H1 (cell line): ENCODE measurements at regions not wholly inside any gene's neighbourhood (a gene's known extent, or its start where the extent isn't known, plus 50 kb on each side); places are given as distances from the start of the nearest gene placed in this dataset.

Experiments
- CTCF ChIA-PET: fragments of 300-600 bp; sonication (Branson Sonifier 250); formaldehyde crosslinking; loops from one replicate; lab custom pipeline; 2021; ENCODE audit not compliant: partially characterized antibody; lab: Charles Lee
- POLR2A ChIA-PET: fragments of 300-600 bp; sonication (Branson Sonifier 250); formaldehyde crosslinking; loops from one replicate; lab custom pipeline; 2021; ENCODE audit warnings: inconsistent platforms; ENCODE audit not compliant: partially characterized antibody; lab: Charles Lee
- DNase-seq, 2 experiments: peaks; one replicate each; pipeline versions ENCODE4 v3.0.0 to v3.0.0-alpha.2; 2010 to 2022; ENCODE audit warnings: low spot score in 2 of 2, low read depth in 1 of 2, mixed read lengths in 1 of 2
- FAIRE-seq: peaks from 2 replicates; lab custom pipeline; 2011; peaks lifted over from hg19 to GRCh38; lab: Jason Lieb, UNC
- H2AFZ ChIP-seq: 2 replicates; pipeline ENCODE4 v1.8.1; 2012; ENCODE audit warnings: low read length, inconsistent platforms
- H2AK5ac ChIP-seq: 2 replicates; pipeline ENCODE4 v1.6.1; 2013; ENCODE audit warnings: low read depth, low read length
- H2BK120ac ChIP-seq: replicated peaks from 2 replicates; pipeline ENCODE3; 2013; ENCODE audit warnings: low read depth, low read length, inconsistent platforms
- H2BK12ac ChIP-seq: 2 replicates; pipeline ENCODE4 v1.6.1; 2013; ENCODE audit warnings: low read depth, low read length
- H2BK15ac ChIP-seq: 2 replicates; pipeline ENCODE4 v1.6.1; 2013; ENCODE audit warnings: low read length
- H2BK20ac ChIP-seq: 2 replicates; pipeline ENCODE4 v1.6.1; 2013; ENCODE audit warnings: low read length
- H2BK5ac ChIP-seq: 2 replicates; pipeline ENCODE4 v1.6.1; 2013; ENCODE audit warnings: low read depth, low read length
- H3K14ac ChIP-seq: 2 replicates; pipeline ENCODE4 v1.6.1; 2013; ENCODE audit warnings: inconsistent platforms; ENCODE audit not compliant: insufficient read length
- H3K18ac ChIP-seq: 2 replicates; pipeline ENCODE4 v1.6.1; 2013; ENCODE audit warnings: low read length; ENCODE audit errors: extremely low read depth
- H3K23ac ChIP-seq: 2 replicates; pipeline ENCODE4 v1.6.1; 2013; ENCODE audit warnings: inconsistent platforms; ENCODE audit not compliant: insufficient read length
- H3K23me2 ChIP-seq: 2 replicates; pipeline ENCODE4 v1.6.1; 2013; ENCODE audit warnings: low read depth, low read length
- H3K27ac ChIP-seq: 2 replicates; pipeline ENCODE4 v1.6.1; 2011; ENCODE audit warnings: low read depth, low read length, inconsistent platforms
- H3K27me3 ChIP-seq, 4 experiments: replicated peaks in 1 of 4; 1 replicate in 1 of 4; 2 replicates in 3 of 4; pipeline versions ENCODE4 v1.6.1 to v1.8.1; 2011 to 2013; ENCODE audit warnings: low read length in 3 of 4, mild to moderate bottlenecking in 3 of 4, inconsistent platforms in 2 of 4, mixed read lengths in 2 of 4, moderate library complexity in 1 of 4; ENCODE audit not compliant: control insufficient read depth in 3 of 4, insufficient read depth in 3 of 4; ENCODE audit errors: extremely low read depth in 1 of 4
- H3K36me3 ChIP-seq, 4 experiments: 2 replicates each; pipeline versions ENCODE4 v1.6.1 to v1.8.1; 2011 to 2013; ENCODE audit warnings: mild to moderate bottlenecking in 4 of 4, low read length in 3 of 4, moderate library complexity in 2 of 4, control low read depth in 1 of 4, inconsistent platforms in 1 of 4; ENCODE audit not compliant: insufficient read depth in 4 of 4, control insufficient read depth in 2 of 4
- H3K4ac ChIP-seq: replicated peaks from 2 replicates; pipeline ENCODE3; 2013; ENCODE audit warnings: low read length, low read depth, mixed read lengths, inconsistent platforms; ENCODE audit not compliant: insufficient read length
- H3K4me1 ChIP-seq, 4 experiments: replicated peaks in 1 of 4; 1 replicate in 1 of 4; 2 replicates in 3 of 4; pipeline versions ENCODE4 v1.6.1 to v1.8.1; 2011 to 2013; ENCODE audit warnings: low read length in 3 of 4, inconsistent platforms in 2 of 4, mixed read lengths in 1 of 4; ENCODE audit not compliant: insufficient read depth in 4 of 4, control insufficient read depth in 3 of 4
- H3K4me2 ChIP-seq, 2 experiments: 2 replicates each; pipeline versions ENCODE4 v1.6.1 to v1.8.1; 2011 to 2013; ENCODE audit warnings: low read depth in 2 of 2, low read length in 2 of 2, control low read depth in 1 of 2, inconsistent platforms in 1 of 2, mild to moderate bottlenecking in 1 of 2; ENCODE audit not compliant: insufficient read depth in 1 of 2
- H3K4me3 ChIP-seq, 4 experiments: fragments of 200-600, 300-600 bp in 1 of 4; sonication (generic), shearing (Covaris generic), sonication (Bioruptor Twin) in 1 of 4; 2 replicates each; pipeline versions ENCODE4 v1.5.1 to v1.8.1; 2011 to 2016; ENCODE audit warnings: low read length in 4 of 4, low read depth in 3 of 4, control low read depth in 2 of 4, inconsistent platforms in 2 of 4, mild to moderate bottlenecking in 2 of 4, mixed read lengths in 1 of 4, moderate library complexity in 1 of 4; ENCODE audit not compliant: insufficient read depth in 2 of 4; ENCODE audit errors: extremely low read depth in 1 of 4
- H3K56ac ChIP-seq: replicated peaks from 2 replicates; pipeline ENCODE3; 2013; ENCODE audit warnings: low read depth, mild to moderate bottlenecking, mixed read lengths, low read length, inconsistent platforms; ENCODE audit not compliant: insufficient read length
- H3K79me1 ChIP-seq: 2 replicates; pipeline ENCODE4 v1.6.1; 2013; ENCODE audit warnings: low read depth, low read length, control low read depth
- H3K79me2 ChIP-seq, 2 experiments: 2 replicates each; pipeline versions ENCODE4 v1.6.1 to v1.8.1; 2012 to 2013; ENCODE audit warnings: low read length in 2 of 2, mild to moderate bottlenecking in 2 of 2, inconsistent platforms in 1 of 2; ENCODE audit not compliant: insufficient read depth in 2 of 2, control insufficient read depth in 1 of 2
- H3K9ac ChIP-seq, 4 experiments: replicated peaks in 1 of 4; 1 replicate in 1 of 4; 2 replicates in 3 of 4; pipeline versions ENCODE4 v1.6.1 to v1.8.1; 2011 to 2013; ENCODE audit warnings: low read depth in 3 of 4, low read length in 3 of 4, control low read depth in 2 of 4, mild to moderate bottlenecking in 2 of 4, moderate library complexity in 2 of 4, inconsistent platforms in 1 of 4; ENCODE audit errors: extremely low read depth in 1 of 4
- H3K9me3 ChIP-seq, 2 experiments: 2 replicates each; pipeline versions ENCODE4 v1.6.1 to v1.8.1; 2012 to 2013; ENCODE audit warnings: mild to moderate bottlenecking in 2 of 2, moderate library complexity in 2 of 2, control low read depth in 1 of 2, inconsistent platforms in 1 of 2, low read depth in 1 of 2, low read length in 1 of 2, mixed read lengths in 1 of 2; ENCODE audit not compliant: insufficient read depth in 2 of 2
- H4K20me1 ChIP-seq, 2 experiments: replicated peaks in 1 of 2; 2 replicates each; pipeline versions ENCODE3 to v1.8.1; 2011 to 2013; ENCODE audit warnings: inconsistent platforms in 2 of 2, low read length in 2 of 2, mild to moderate bottlenecking in 1 of 2; ENCODE audit not compliant: insufficient read depth in 2 of 2, control insufficient read depth in 1 of 2
- H4K5ac ChIP-seq: 2 replicates; pipeline ENCODE4 v1.6.1; 2013; ENCODE audit warnings: low read length, low read depth, mixed read lengths, inconsistent platforms; ENCODE audit not compliant: insufficient read length
- H4K8ac ChIP-seq: 2 replicates; pipeline ENCODE4 v1.8.0; 2013; ENCODE audit warnings: mild to moderate bottlenecking, moderate library complexity, low read length, inconsistent platforms; ENCODE audit not compliant: insufficient read depth; ENCODE audit errors: extremely low read depth
- H4K91ac ChIP-seq: replicated peaks from 2 replicates; pipeline ENCODE3; 2013; ENCODE audit warnings: low read length, mixed read lengths, inconsistent platforms; ENCODE audit not compliant: insufficient read length
- CBX8 ChIP-seq: fragments of 300-800, 300-1000 bp; sonication (generic); IDR thresholded peaks from 2 replicates; pipeline ENCODE4 v1.7.1; 2016; ENCODE audit warnings: low read depth, low read length, borderline replicate concordance
- CTBP2 ChIP-seq: IDR thresholded peaks from 2 replicates; pipeline ENCODE4 v1.7.0; 2011; ENCODE audit warnings: borderline replicate concordance, mild to moderate bottlenecking, moderate library complexity, mixed read lengths, low read length; ENCODE audit not compliant: insufficient read depth, insufficient read length
- CTCF ChIP-seq, 3 experiments: IDR thresholded peaks; 1 replicate in 2 of 3; 2 replicates in 1 of 3; pipeline versions ENCODE4 v1.5.1 to v1.6.1; 2011; ENCODE audit warnings: low read length in 3 of 3, mild to moderate bottlenecking in 3 of 3, inconsistent platforms in 2 of 3, low read depth in 1 of 3, moderate library complexity in 1 of 3; ENCODE audit not compliant: insufficient read depth in 1 of 3; ENCODE audit errors: control extremely low read depth in 1 of 3
- GABPA ChIP-seq: IDR thresholded peaks from 2 replicates; pipeline ENCODE4 v1.6.1; 2011; ENCODE audit warnings: mild to moderate bottlenecking, low read length, moderate library complexity, borderline replicate concordance; ENCODE audit not compliant: insufficient read depth
- JUND ChIP-seq: IDR thresholded peaks from 2 replicates; pipeline ENCODE4 v1.6.1; 2011; ENCODE audit warnings: mild to moderate bottlenecking, improper control_type of control experiment, low read length
- KDM4A ChIP-seq: IDR thresholded peaks from one replicate; pipeline ENCODE4 v1.7.1; 2012; ENCODE audit warnings: low read depth, mild to moderate bottlenecking, moderate library complexity, low read length, inconsistent platforms; ENCODE audit not compliant: severe bottlenecking
- KDM5A ChIP-seq: fragments of 200-600 bp; IDR thresholded peaks from 2 replicates; pipeline ENCODE4 v1.7.1; 2012; ENCODE audit warnings: mild to moderate bottlenecking, low read length, inconsistent platforms, mixed read lengths
- MAFK ChIP-seq: IDR thresholded peaks from 2 replicates; pipeline ENCODE4 v1.6.1; 2012; ENCODE audit warnings: low read depth, mild to moderate bottlenecking, improper control_type of control experiment, low read length
- PHF8 ChIP-seq: fragments of 200-600 bp; sonication (generic); conservative IDR thresholded peaks from 2 replicates; pipeline ENCODE4 v1.7.1; 2012; ENCODE audit warnings: low read depth, mild to moderate bottlenecking, inconsistent platforms, low read length, moderate library complexity
- SUZ12 ChIP-seq: fragments of 200-600 bp; sonication (generic); IDR thresholded peaks from 2 replicates; pipeline ENCODE4 v1.6.1; 2012; ENCODE audit warnings: mild to moderate bottlenecking, inconsistent platforms, low read length, moderate library complexity, mixed read lengths
- TAF1 ChIP-seq: IDR thresholded peaks from 2 replicates; pipeline ENCODE4 v1.6.1; 2011; ENCODE audit warnings: mild to moderate bottlenecking, low read depth, low read length
- TCF12 ChIP-seq: IDR thresholded peaks from 2 replicates; pipeline ENCODE4 v1.6.1; 2011; ENCODE audit warnings: low read depth, mild to moderate bottlenecking, low read length
- ZNF274 ChIP-seq: IDR thresholded peaks from 2 replicates; pipeline ENCODE4 v1.7.0; 2012; ENCODE audit warnings: low read length, borderline replicate concordance; ENCODE audit errors: extremely low read depth
- WGBS, 2 experiments: shearing (Covaris generic) in 1 of 2; methylation state at CpG; one replicate each; pipeline versions ENCODE4 v1.1.6 to v1.1.7; 2013 to 2015; ENCODE audit warnings: low lambda C conversion rate in 2 of 2, mixed read lengths in 2 of 2, inconsistent platforms in 1 of 2, low coverage in 1 of 2, missing lambda C conversion rate in 1 of 2; ENCODE audit not compliant: insufficient replicate concordance in 2 of 2, insufficient coverage in 1 of 2, insufficient read length in 1 of 2; ENCODE audit errors: extremely low coverage in 1 of 2, missing lambda C conversion rate in 1 of 2; 5-methylcytosine and 5-hydroxymethylcytosine counted together

DNA sequence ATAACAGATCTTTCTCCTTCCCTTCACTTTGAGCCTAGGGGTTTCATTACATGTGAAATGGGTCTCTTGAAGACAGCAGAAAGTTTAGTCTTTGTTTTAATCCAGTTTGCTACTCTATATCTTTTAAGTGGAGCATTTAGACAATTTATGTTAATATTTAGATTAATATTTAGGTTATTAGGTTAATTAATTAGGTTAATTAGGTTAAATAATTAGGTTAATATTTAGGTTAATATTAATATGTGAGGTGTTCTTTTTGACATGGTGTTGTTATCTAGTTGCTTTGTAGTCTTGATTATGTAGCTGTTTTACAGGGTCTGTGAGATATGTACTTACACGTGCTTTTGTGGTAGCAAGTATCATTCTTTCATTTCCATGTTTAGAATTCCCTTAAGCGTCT is 312.9 kb downstream of the NEK10 start:
- Histone ChIP-seq H3K4me1 (no peaks in the 10 kb centered on the region), H2BK12ac (no peak overlapping the region), H2AFZ (no peak overlapping the region), H3K23me2 (no peaks in the 10 kb centered on the region), H3K9ac (no peak overlapping the region), H4K91ac (no peak overlapping the region), H2AK5ac (no peak overlapping the region), H3K27me3 (no peaks in the 10 kb centered on the region), H3K36me3 (no peaks in the 10 kb centered on the region; a peak in 1 of 8 replicates), H4K20me1 (no peaks in the 10 kb centered on the region), H2BK120ac (no peak overlapping the region), H3K4me2 (no peak overlapping the region), H3K79me1 (no peaks in the 10 kb centered on the region), H3K4ac (no peak overlapping the region), H3K23ac (no peak overlapping the region), H3K14ac (no peak overlapping the region), H2BK20ac (no peak overlapping the region), H2BK5ac (no peak overlapping the region), H3K9me3 (peaks cover 10 to 14% of the 10 kb centered on the region in 2 experiments; a peak in 3 of 4 replicates), H3K27ac (no peak overlapping the region), H3K79me2 (no peaks in the 10 kb centered on the region), H2BK15ac (no peak overlapping the region), H3K18ac (no peak overlapping the region), H3K4me3 (no peak overlapping the region), H3K56ac (no peak overlapping the region), H4K8ac (no peak overlapping the region), H4K5ac (no peak overlapping the region)
- CTCF ChIA-PET, result no interaction called here
- TF ChIP-seq SUZ12 (no peak), MAFK (no peak), CTBP2 (no peak), PHF8 (no peak), JUND (no peak), KDM5A (no peak), CBX8 (no peak), GABPA (no peak), CTCF (IDR thresholded peaks at IDR 0.05; ENCODE audit: control extremely low read depth in 1 of 3, insufficient read depth in 1 of 3, low read depth in 1 of 3, low read length in 3 of 3) (no peak), TCF12 (no peak), ZNF274 (no peak), TAF1 (no peak), KDM4A (no peak)
- WGBS, 2 experiments, result 94% methylated on average over 2 of the region's 2 CpGs; no CpG with 5 or more reads in 1 of the 2 experiments
- DNase-seq (no peak), FAIRE-seq (no peak)
- POLR2A ChIA-PET, result no interaction called here
